Calu3 (cell line): ENCODE measurements at regions not wholly inside any gene's neighbourhood (a gene's known extent, or its start where the extent isn't known, plus 50 kb on each side); places are given as distances from the start of the nearest gene placed in this dataset.

Source experiments
- BruUV-seq: library from RNA; stranded (reverse); fragments of 400-500 nt; replicated peaks from 2 replicates; lab custom pipeline; 2021; lab: Mats Ljungman, UMichigan
- CTCF ChIA-PET: fragments of 300-600 bp; sonication (Branson Sonifier 250); formaldehyde crosslinking; loops from one replicate; lab custom pipeline; 2022; ENCODE audit warnings: antibody characterized with exemption; lab: Charles Lee
- DNase-seq: peaks from one replicate; pipeline ENCODE4 v3.0.0; 2022
- H3K27ac Mint-ChIP-seq: one replicate; pipeline ENCODE4 v1.8.0; 2022; ENCODE audit warnings: mixed read lengths; ENCODE audit not compliant: unreplicated experiment
- H3K27me3 Mint-ChIP-seq: one replicate; pipeline ENCODE4 v1.8.0; 2022; ENCODE audit warnings: mixed read lengths; ENCODE audit not compliant: unreplicated experiment
- H3K36me3 Mint-ChIP-seq: one replicate; pipeline ENCODE4 v1.8.0; 2022; ENCODE audit warnings: mild to moderate bottlenecking, moderate library complexity, mixed read lengths; ENCODE audit not compliant: insufficient read depth, unreplicated experiment
- H3K4me1 Mint-ChIP-seq: one replicate; pipeline ENCODE4 v1.8.0; 2022; ENCODE audit warnings: mild to moderate bottlenecking, low read depth, mixed read lengths; ENCODE audit not compliant: unreplicated experiment
- H3K4me3 Mint-ChIP-seq: one replicate; pipeline ENCODE4 v1.8.0; 2022; ENCODE audit warnings: mild to moderate bottlenecking, low read depth, moderate library complexity, mixed read lengths; ENCODE audit not compliant: unreplicated experiment
- H3K9me3 Mint-ChIP-seq: one replicate; pipeline ENCODE4 v1.8.0; 2022; ENCODE audit warnings: low read depth, mixed read lengths; ENCODE audit not compliant: unreplicated experiment
- CTCF ChIP-seq: fragments of 200-600 bp; IDR thresholded peaks from one replicate; pipeline ENCODE4 v1.8.0; 2022; ENCODE audit warnings: antibody characterized with exemption; ENCODE audit not compliant: unreplicated experiment
- intact Hi-C: fragments of 100-400 bp; cut with micrococcal nuclease; formaldehyde crosslinking; loops from one replicate; pipeline ENCODE4 v1.10.0; 2022; ENCODE audit not compliant: unreplicated experiment

GRCh38 chr7:26459540-26460193 is 168.0 kb downstream of the SNX10 start:
- no peaks in the 10 kb centered on the region for H3K9me3 Mint-ChIP-seq

GRCh38 chr7:26460351-26461085 is 168.9 kb downstream of the SNX10 start:
- no peak for DNase-seq
- no peak overlapping the region for H3K4me3 Mint-ChIP-seq
- no peaks in the 10 kb centered on the region for H3K9me3 Mint-ChIP-seq
- no peak overlapping the region for H3K27ac Mint-ChIP-seq
- intact Hi-C loops: no loop called here
- H3K36me3 Mint-ChIP-seq: no peaks in the 10 kb centered on the region
- no peaks in the 10 kb centered on the region for H3K27me3 Mint-ChIP-seq
- CTCF ChIA-PET: interaction anchor here (1.0 to 1.7 kb wide), 2 partner anchors 11 kb away, joined by 3 to 8 read pairs; no protein-coding TSS in a partner anchor
- no TSS peak for BruUV-seq
- H3K4me1 Mint-ChIP-seq: no peaks in the 10 kb centered on the region
- no peak for TF ChIP-seq CTCF

More at GRCh38 chr7:26459540-26460193, 168.0 kb downstream of the SNX10 start:
- no peak for TF ChIP-seq CTCF
- CTCF ChIA-PET: interaction anchor here (1.7 kb wide), 1 partner anchor 10 kb away, joined by 8 read pairs; no protein-coding TSS in a partner anchor
- Mint-ChIP-seq H3K4me1 (no peaks in the 10 kb centered on the region), H3K4me3 (no peak overlapping the region), H3K27me3 (no peaks in the 10 kb centered on the region), H3K27ac (no peak overlapping the region), H3K36me3 (no peaks in the 10 kb centered on the region)
- DNase-seq: no peak
- intact Hi-C loops: no loop called here
- no TSS peak for BruUV-seq

- intact Hi-C loops: no loop called here
- Mint-ChIP-seq H3K36me3 (no peaks in the 10 kb centered on the region), H3K27ac (no peak overlapping the region), H3K4me3 (no peak overlapping the region), H3K27me3 (no peaks in the 10 kb centered on the region), H3K4me1 (no peaks in the 10 kb centered on the region), H3K9me3 (no peaks in the 10 kb centered on the region)
- BruUV-seq: no TSS peak
- no peak for DNase-seq
- no peak for TF ChIP-seq CTCF
- CTCF ChIA-PET: interaction anchor here (0.7 to 1.0 kb wide), 2 partner anchors 12 to 70 kb away, joined by 3 read pairs; no protein-coding TSS in a partner anchor
Measured at GRCh38 chr7:26461518-26461917, 169.9 kb downstream of the SNX10 start.

- no peak for TF ChIP-seq CTCF
- no peaks in the 10 kb centered on the region for H3K9me3 Mint-ChIP-seq
- no peak overlapping the region for H3K27ac Mint-ChIP-seq
- CTCF ChIA-PET: no interaction called here
- no peaks in the 10 kb centered on the region for H3K36me3 Mint-ChIP-seq
- no TSS peak for BruUV-seq
- H3K4me1 Mint-ChIP-seq: no peaks in the 10 kb centered on the region
- H3K4me3 Mint-ChIP-seq: no peak overlapping the region
- DNase-seq: no peak
- H3K27me3 Mint-ChIP-seq: no peaks in the 10 kb centered on the region
- intact Hi-C loops: no loop called here
Measured at GRCh38 chr7:26466007-26466406, 174.3 kb downstream of the SNX10 start.
